Activated naive CD4-positive, alpha-beta T cell treated with anti-CD3 and anti-CD28 coated beads, Interleukin-2, amount 10 ng/mL, durations not matched to agents 7 days and 5 days (primary cell): ENCODE measurements at regions not wholly inside any gene's neighbourhood (a gene's known extent, or its start where the extent isn't known, plus 50 kb on each side); places are given as distances from the start of the nearest gene placed in this dataset.

Experiments
- CTCF ChIA-PET: fragments of 350-600 bp; sonication (Branson Sonifier 250); formaldehyde crosslinking; loops from one replicate; lab custom pipeline; 2021; ENCODE audit warnings: antibody characterized with exemption; lab: Charles Lee
- DNase-seq: peaks from one replicate; pipeline ENCODE4 v3.0.0-alpha.2; 2020
- H3K27ac Mint-ChIP-seq: one replicate; pipeline ENCODE4 v1.8.0; 2021; ENCODE audit warnings: mild to moderate bottlenecking, moderate library complexity, mixed read lengths
- H3K27me3 Mint-ChIP-seq: one replicate; pipeline ENCODE4 v1.8.0; 2021; ENCODE audit warnings: mild to moderate bottlenecking, mixed read lengths
- H3K36me3 Mint-ChIP-seq: one replicate; pipeline ENCODE4 v1.8.0; 2021; ENCODE audit warnings: mixed read lengths
- H3K4me1 Mint-ChIP-seq: one replicate; pipeline ENCODE4 v1.8.0; 2021; ENCODE audit warnings: mixed read lengths
- H3K4me3 Mint-ChIP-seq: one replicate; pipeline ENCODE4 v1.8.0; 2021; ENCODE audit warnings: mild to moderate bottlenecking, moderate library complexity, mixed read lengths
- H3K9me3 Mint-ChIP-seq: one replicate; pipeline ENCODE4 v1.8.0; 2021; ENCODE audit warnings: mixed read lengths

DNA sequence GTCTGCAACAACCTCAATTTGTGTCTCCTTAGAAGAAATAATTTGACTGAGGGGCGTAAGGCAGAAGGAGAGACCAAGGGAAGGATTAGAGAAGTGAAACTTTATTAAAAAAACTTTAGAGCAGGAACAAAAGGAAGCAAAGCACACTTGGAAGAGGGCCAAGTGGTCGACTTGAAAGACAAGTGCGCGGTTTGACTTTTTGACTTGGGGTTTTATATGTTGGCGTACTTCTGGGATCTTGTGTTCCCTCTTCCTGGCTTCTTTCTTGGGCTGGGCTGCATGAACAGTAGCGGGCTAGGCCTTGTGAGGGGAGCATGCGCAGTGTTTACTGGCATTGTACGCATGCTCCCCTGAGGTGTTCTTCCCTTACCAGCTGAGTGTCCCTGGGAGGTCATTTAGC is 369.3 kb upstream of the DCN start:
- H3K4me1 Mint-ChIP-seq = no peaks in the 10 kb centered on the region
- no peaks in the 10 kb centered on the region for H3K27me3 Mint-ChIP-seq
- H3K4me3 Mint-ChIP-seq = no peak overlapping the region
- CTCF ChIA-PET = no interaction called here
- no peaks in the 10 kb centered on the region for H3K36me3 Mint-ChIP-seq
- no peaks in the 10 kb centered on the region for H3K9me3 Mint-ChIP-seq
- no peak for DNase-seq
- no peak overlapping the region for H3K27ac Mint-ChIP-seq

DNA sequence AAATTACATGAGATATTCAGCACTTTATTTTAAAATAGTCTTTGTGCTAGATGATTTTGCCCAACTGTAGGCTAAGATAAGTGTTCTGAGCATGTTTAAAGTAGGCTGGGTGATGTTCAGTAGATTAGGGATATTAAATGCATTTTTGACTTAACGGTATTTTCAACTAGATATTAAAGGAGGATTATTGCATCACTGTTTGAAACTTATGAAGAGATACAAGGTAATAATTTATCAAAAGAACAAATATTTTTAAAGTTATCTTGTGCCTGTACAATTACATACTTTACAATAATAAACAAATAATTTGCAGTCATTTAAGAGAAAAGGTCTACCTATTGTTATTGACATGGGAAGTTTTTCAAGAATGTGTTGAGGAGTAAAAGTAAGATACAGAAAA is 368.6 kb upstream of the DCN start:
- H3K9me3 Mint-ChIP-seq = no peaks in the 10 kb centered on the region

DNA sequence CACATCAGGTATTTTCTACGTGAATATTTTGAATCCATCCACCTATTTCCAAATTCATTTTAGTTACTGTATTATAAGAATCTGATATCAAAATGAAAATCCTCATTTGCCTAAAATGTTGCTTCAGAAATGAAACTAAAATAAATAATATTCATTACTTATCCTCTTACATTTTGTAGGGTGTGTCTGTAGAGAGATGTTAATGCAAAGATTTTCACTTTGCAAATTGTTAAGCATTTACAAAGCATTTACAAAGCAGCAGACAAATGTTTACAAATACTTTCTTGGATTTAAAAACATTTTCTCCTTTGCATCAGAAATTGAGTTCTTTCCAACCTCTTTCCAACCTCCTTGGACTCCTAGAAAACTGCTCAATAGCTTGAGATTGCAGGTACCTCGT is 360.0 kb upstream of the DCN start:
- Mint-ChIP-seq H3K4me1 (no peaks in the 10 kb centered on the region), H3K4me3 (no peak overlapping the region), H3K9me3 (no peaks in the 10 kb centered on the region), H3K27me3 (no peaks in the 10 kb centered on the region), H3K36me3 (no peaks in the 10 kb centered on the region), H3K27ac (no peak overlapping the region)
- no peak for DNase-seq
- CTCF ChIA-PET = no interaction called here

More for the DNA sequence above, 368.6 kb upstream of the DCN start:
- CTCF ChIA-PET = no interaction called here
- no peak for DNase-seq
- Mint-ChIP-seq H3K4me1 (no peaks in the 10 kb centered on the region), H3K27ac (no peak overlapping the region), H3K36me3 (no peaks in the 10 kb centered on the region), H3K27me3 (no peaks in the 10 kb centered on the region), H3K4me3 (no peak overlapping the region)

DNA sequence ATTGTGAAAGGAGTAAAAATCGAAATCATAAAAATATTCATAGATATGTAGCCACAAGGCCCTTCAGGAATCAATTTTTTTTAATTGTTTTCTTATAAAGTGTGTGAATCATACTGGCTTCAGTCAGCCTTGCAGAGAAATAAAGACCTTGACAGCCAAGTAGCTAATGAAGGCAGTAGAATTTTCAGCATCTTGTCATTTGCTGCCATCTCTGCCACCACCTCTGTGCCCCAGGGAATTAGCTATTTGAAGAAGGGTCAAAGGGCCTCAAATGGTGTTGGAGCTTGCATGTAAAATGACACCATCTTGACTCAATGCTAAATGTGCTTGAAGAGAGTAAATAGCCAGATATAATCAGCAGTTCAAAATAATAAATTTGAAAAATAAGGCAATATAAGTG is 359.4 kb upstream of the DCN start:
- Mint-ChIP-seq H3K27ac (no peak overlapping the region), H3K4me1 (no peaks in the 10 kb centered on the region), H3K36me3 (no peaks in the 10 kb centered on the region), H3K27me3 (no peaks in the 10 kb centered on the region), H3K9me3 (no peaks in the 10 kb centered on the region), H3K4me3 (no peak overlapping the region)
- CTCF ChIA-PET = no interaction called here
- DNase-seq = no peak

DNA sequence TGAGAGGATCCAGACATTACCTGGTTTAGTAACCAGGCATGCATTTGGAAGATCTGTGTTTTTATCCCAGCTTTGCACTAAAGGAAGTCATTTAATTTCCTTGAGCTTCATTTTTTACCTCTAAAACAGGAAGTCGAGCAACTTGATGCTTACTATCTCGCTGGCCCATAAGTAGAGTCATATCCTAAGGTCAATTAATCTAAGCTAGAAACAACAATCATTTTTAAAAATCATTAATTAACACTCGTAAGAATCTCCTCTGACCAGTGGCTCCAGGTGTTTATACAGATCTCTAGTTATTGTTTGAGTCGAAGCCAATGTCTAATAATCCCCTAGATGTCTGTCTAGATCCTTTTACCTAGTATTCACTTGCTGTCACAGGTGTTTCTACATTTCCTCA is 355.8 kb upstream of the DCN start:
- DNase-seq = no peak
- CTCF ChIA-PET = no interaction called here
- peaks cover 2% of the 10 kb centered on the region for H3K9me3 Mint-ChIP-seq
- H3K27me3 Mint-ChIP-seq = no peaks in the 10 kb centered on the region
- no peak overlapping the region for H3K27ac Mint-ChIP-seq
- no peaks in the 10 kb centered on the region for H3K4me1 Mint-ChIP-seq
- H3K36me3 Mint-ChIP-seq = no peaks in the 10 kb centered on the region
- H3K4me3 Mint-ChIP-seq = no peak overlapping the region

DNA sequence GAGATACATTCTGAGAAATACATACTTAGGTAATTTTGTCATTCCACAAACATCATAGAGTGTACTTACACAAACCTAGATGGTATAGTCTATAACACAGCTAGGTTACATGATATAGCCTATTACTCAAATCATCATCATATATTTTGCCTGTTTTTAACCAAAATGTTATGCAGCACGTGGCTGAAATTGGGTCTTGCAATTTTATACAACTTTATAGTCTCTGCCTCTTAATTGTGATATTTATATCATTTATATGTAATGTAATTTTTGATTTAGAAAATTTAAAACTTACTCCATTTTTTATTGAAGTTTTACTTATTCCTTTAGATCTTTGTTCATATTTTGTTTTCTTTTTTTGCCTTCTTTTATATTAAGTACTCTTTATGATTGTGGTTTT is 350.7 kb upstream of the DCN start:
- H3K4me3 Mint-ChIP-seq = no peak overlapping the region
- H3K27ac Mint-ChIP-seq = no peak overlapping the region
- no peaks in the 10 kb centered on the region for H3K36me3 Mint-ChIP-seq
- no peaks in the 10 kb centered on the region for H3K27me3 Mint-ChIP-seq
- H3K9me3 Mint-ChIP-seq = peaks cover 2% of the 10 kb centered on the region
- CTCF ChIA-PET = no interaction called here
- H3K4me1 Mint-ChIP-seq = no peaks in the 10 kb centered on the region
- DNase-seq = no peak

DNA sequence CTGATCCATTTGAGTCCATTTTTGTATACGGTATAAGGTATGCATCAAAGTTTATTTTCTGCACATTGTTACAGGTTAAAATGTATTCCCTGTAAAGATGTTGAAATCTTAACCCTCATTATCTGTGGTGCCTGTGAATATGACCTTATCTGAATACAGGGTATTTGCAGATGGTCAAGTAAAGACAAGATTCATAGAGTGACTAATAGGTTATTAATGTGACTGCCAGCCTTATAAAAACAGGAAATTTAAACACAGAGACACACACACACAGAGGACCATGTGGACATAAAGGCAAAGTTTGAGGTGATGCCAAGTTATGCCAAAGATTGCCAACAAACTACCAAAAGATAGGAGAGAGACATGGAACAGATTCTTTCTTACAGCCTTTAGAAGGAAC is 347.2 kb upstream of the DCN start:
- no peak overlapping the region for H3K27ac Mint-ChIP-seq
- H3K4me3 Mint-ChIP-seq = no peak overlapping the region
- no peaks in the 10 kb centered on the region for H3K4me1 Mint-ChIP-seq
- DNase-seq = no peak
- H3K36me3 Mint-ChIP-seq = no peaks in the 10 kb centered on the region
- H3K27me3 Mint-ChIP-seq = no peaks in the 10 kb centered on the region
- CTCF ChIA-PET = no interaction called here
- peaks cover 2% of the 10 kb centered on the region for H3K9me3 Mint-ChIP-seq

DNA sequence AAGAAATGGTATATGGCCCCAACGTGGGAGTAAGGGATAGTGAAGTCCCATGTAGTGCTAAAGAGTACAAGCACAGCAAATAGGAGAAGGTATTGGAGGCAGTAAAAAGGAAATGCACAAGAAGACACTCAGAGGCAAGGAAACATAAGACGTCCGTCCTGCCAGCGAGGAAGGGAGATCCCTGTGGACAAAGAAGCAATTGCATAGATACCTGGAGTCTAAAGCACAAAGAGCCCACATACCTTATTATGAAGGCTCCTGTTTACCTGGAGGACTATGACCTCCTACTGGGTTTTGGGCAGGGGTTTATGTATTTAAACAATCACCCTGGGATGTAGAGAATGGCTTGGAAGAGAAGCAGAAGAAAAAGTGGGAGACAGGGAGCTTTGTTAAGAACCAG is 341.2 kb upstream of the DCN start:
- Mint-ChIP-seq H3K27me3 (no peaks in the 10 kb centered on the region), H3K27ac (no peak overlapping the region), H3K36me3 (no peaks in the 10 kb centered on the region), H3K9me3 (peaks cover 2% of the 10 kb centered on the region), H3K4me1 (no peaks in the 10 kb centered on the region), H3K4me3 (no peak overlapping the region)
- DNase-seq = no peak
- CTCF ChIA-PET = no interaction called here

DNA sequence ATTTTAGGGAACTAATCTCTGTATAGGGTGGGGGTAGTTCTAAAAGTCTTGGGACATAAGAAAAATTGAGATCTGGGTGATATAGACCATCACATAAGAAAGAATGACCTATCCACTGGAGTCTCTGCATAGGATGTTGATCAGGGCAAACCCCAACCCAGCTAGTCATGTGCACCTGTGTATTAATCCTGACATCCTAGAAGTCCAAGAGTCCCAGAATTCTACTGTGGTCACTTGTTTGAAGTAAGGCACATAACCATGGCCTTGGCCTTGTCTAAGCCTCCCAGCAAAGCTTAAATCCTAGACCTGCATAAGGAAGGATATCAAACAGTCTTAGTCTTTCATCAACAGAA is 334.1 kb upstream of the DCN start:
- no peaks in the 10 kb centered on the region for H3K36me3 Mint-ChIP-seq
- CTCF ChIA-PET = interaction anchor here (1.2 to 1.3 kb wide), 2 partner anchors 10 to 136 kb away, joined by 3 read pairs; no protein-coding TSS in a partner anchor
- DNase-seq = no peak
- H3K4me3 Mint-ChIP-seq = no peak overlapping the region
- no peak overlapping the region for H3K27ac Mint-ChIP-seq
- no peaks in the 10 kb centered on the region for H3K4me1 Mint-ChIP-seq
- peaks cover 2% of the 10 kb centered on the region for H3K9me3 Mint-ChIP-seq
- no peaks in the 10 kb centered on the region for H3K27me3 Mint-ChIP-seq

DNA sequence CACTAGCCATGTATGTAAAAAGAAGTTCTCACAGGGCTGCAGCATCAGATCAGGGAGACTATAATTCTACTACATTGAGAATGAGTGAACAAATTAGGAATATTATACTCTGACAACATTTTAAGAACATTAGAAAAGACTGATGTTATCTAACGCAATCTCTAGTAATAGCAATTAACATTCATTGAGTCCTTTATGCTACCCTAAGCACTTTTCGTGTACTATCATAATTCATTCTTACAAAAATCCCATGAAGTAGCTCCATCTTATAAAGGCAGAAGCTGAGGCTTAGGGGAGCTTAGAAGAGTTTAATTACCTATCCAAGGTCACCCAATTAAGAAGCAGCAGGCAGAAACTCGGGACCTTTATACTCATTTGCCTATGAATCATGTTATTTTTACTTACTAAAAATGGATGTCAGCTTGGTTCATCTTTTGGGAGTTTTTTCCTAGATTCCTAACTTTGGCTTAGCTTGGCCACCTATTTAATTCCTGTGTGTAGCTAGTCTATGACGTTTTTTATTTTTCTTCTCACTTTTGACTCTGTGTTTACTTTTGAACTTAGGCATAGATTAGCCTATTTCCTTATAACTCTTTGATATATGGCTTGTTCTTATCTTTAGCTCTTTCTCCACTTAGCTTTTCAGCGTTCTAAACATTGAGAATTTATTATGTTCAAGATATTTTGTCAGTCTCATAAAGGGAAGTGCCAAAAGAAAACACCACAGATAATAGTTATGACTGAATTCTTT is 333.5 kb upstream of the DCN start:
- no peak for DNase-seq
- H3K9me3 Mint-ChIP-seq = peaks cover 2% of the 10 kb centered on the region
- H3K27ac Mint-ChIP-seq = no peak overlapping the region
- no peak overlapping the region for H3K4me3 Mint-ChIP-seq
- no peaks in the 10 kb centered on the region for H3K27me3 Mint-ChIP-seq
- H3K36me3 Mint-ChIP-seq = no peaks in the 10 kb centered on the region
- no peaks in the 10 kb centered on the region for H3K4me1 Mint-ChIP-seq
- CTCF ChIA-PET = interaction anchor here (1.3 kb wide), 1 partner anchor 9 kb away, joined by 3 read pairs; no protein-coding TSS in a partner anchor

DNA sequence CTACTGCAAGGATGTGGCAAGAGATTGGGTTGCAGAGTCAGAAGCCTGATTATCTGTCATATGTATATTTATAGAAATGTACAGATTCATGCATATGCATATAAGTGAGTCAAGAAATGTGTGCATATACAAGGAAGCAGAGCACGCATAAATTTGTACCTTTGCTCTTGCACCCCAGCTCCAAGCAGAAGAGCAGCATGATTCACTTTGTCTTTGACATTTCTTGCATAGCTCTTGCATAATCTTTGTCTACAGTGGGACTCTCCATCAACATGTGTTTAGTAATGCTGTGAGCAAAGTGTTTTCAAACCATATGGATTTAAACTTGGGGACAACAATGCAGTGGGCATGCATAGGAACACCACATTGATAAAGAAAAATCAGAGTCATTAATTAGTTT is 330.7 kb upstream of the DCN start:
- H3K36me3 Mint-ChIP-seq = no peaks in the 10 kb centered on the region
- H3K4me3 Mint-ChIP-seq = no peak overlapping the region
- no peaks in the 10 kb centered on the region for H3K4me1 Mint-ChIP-seq
- H3K9me3 Mint-ChIP-seq = no peaks in the 10 kb centered on the region
- no peak for DNase-seq
- CTCF ChIA-PET = no interaction called here
- H3K27ac Mint-ChIP-seq = no peak overlapping the region
- no peaks in the 10 kb centered on the region for H3K27me3 Mint-ChIP-seq

DNA sequence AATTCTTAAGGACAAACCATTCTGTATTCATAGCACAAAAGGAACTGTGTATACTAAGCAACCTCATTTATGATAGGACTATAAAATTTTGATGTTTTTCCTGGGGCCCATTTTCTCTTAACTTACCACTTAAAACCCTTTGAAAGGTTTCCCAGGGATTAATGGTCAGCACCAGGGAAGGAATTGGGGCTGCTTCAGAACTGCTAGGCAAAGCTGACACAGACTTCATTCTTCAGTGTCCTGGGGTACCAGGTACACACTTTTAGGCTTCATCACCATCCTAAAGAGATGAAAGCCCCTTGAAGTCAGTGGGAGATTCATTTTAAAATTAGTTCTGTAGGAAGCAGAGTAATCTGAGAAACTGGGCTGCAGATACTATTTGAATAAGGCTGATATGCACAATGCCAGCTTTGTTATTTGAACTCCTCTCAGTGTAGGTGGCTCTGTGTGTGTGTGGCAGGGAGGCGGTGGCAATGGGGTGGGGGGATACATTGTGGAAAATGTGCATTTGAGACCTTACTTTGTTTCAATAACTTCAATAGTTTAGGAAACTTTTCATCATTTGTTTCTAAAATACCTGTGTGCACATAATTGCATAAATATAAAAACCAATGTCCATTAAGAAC is 329.3 kb upstream of the DCN start:
- CTCF ChIA-PET = no interaction called here
- Mint-ChIP-seq H3K9me3 (no peaks in the 10 kb centered on the region), H3K4me1 (no peaks in the 10 kb centered on the region), H3K27me3 (no peaks in the 10 kb centered on the region), H3K36me3 (no peaks in the 10 kb centered on the region), H3K27ac (no peak overlapping the region), H3K4me3 (no peak overlapping the region)
- no peak for DNase-seq

DNA sequence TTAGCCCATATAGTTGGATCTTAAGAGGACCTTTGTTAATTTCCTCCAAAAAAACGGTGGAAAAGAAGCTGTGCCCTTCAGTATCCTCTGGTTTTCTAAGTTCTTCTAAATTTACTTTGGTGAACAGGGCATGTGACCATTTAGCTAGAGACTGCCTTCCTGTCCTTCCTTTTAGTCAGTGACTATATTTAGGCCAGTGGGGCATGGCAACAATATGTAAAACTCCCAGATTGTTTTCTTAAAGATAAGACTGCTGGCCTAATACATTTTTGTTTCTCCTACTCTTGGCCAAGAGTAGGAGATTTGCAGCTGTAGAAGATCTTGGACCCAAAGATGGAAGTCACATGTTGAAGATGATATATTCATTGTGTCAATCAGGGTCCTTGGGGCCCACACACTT is 325.1 kb upstream of the DCN start:
- H3K4me3 Mint-ChIP-seq = no peak overlapping the region
- CTCF ChIA-PET = interaction anchor here (1.2 kb wide), 1 partner anchor 9 kb away, joined by 3 read pairs; no protein-coding TSS in a partner anchor
- H3K27ac Mint-ChIP-seq = no peak overlapping the region
- H3K27me3 Mint-ChIP-seq = no peaks in the 10 kb centered on the region
- H3K4me1 Mint-ChIP-seq = no peaks in the 10 kb centered on the region
- H3K9me3 Mint-ChIP-seq = no peaks in the 10 kb centered on the region
- no peaks in the 10 kb centered on the region for H3K36me3 Mint-ChIP-seq
- DNase-seq = no peak

DNA sequence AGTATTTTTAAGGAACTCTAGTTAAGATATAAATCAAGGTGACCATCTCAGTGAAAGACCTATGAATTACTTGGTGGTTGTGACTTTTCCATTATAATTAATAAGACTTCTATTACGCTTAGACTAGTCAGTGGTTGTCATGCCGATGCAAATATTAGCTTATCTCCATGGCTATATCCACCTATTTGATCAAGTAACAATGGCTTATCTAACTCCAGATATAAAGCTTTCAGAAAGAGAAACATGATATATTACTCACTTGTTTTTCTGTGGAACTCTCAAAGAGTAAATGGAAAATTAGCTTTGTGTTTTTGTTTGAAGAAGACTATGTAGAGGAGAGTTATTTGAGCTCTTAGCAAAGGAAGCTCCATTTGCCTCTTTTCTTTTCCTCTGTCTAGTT is 323.8 kb upstream of the DCN start:
- no peak overlapping the region for H3K27ac Mint-ChIP-seq
- no peaks in the 10 kb centered on the region for H3K9me3 Mint-ChIP-seq
- H3K27me3 Mint-ChIP-seq = no peaks in the 10 kb centered on the region
- DNase-seq = no peak
- no peaks in the 10 kb centered on the region for H3K4me1 Mint-ChIP-seq
- CTCF ChIA-PET = interaction anchor here (1.2 kb wide), 1 partner anchor 10 kb away, joined by 3 read pairs; no protein-coding TSS in a partner anchor
- H3K4me3 Mint-ChIP-seq = no peak overlapping the region
- H3K36me3 Mint-ChIP-seq = no peaks in the 10 kb centered on the region

DNA sequence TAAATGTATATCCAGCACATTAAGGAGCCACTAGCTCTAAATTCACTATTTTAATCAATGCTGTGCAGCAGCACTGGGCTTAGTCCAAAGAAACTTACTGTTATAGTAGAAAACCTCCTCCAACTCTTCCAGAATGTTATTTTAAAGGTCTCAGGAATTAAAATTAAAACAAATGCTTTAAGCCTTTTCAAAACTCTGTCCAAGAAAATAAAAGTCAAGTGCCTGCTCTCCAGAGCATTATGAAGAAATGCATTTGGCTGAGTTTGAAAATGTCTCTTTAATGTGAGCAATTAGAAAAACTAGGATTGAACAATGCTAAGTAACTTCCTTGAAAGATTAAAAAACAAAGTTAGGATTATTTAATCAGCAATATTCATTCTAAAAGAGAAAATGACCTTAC is 322.4 kb upstream of the DCN start:
- no peak overlapping the region for H3K4me3 Mint-ChIP-seq
- no peaks in the 10 kb centered on the region for H3K4me1 Mint-ChIP-seq
- no peak overlapping the region for H3K27ac Mint-ChIP-seq
- H3K27me3 Mint-ChIP-seq = no peaks in the 10 kb centered on the region
- CTCF ChIA-PET = interaction anchor here (0.7 kb wide), 1 partner anchor 52 kb away, joined by 3 read pairs; no protein-coding TSS in a partner anchor
- no peaks in the 10 kb centered on the region for H3K36me3 Mint-ChIP-seq
- H3K9me3 Mint-ChIP-seq = no peaks in the 10 kb centered on the region
- DNase-seq = no peak
